Neuronal stem cell (in vitro differentiated cells): ENCODE measurements at regions not wholly inside any gene's neighbourhood (a gene's known extent, or its start where the extent isn't known, plus 50 kb on each side); places are given as distances from the start of the nearest gene placed in this dataset.

Experiments
- DNase-seq: peaks from one replicate; pipeline ENCODE4 v3.0.0-alpha.2; 2013; ENCODE audit warnings: low spot score
- H2AFZ ChIP-seq: one replicate; pipeline ENCODE4 v1.6.1; 2013; ENCODE audit warnings: mild to moderate bottlenecking, low read length, inconsistent platforms
- H2AK5ac ChIP-seq: 2 replicates; pipeline ENCODE4 v1.6.1; 2013; ENCODE audit warnings: low read depth, mild to moderate bottlenecking, inconsistent platforms, low read length, moderate library complexity, mixed read lengths
- H2BK120ac ChIP-seq: 2 replicates; pipeline ENCODE4 v1.6.1; 2013; ENCODE audit warnings: low read depth, mild to moderate bottlenecking, inconsistent platforms, low read length, moderate library complexity, mixed read lengths
- H2BK12ac ChIP-seq: one replicate; pipeline ENCODE4 v1.6.1; 2013; ENCODE audit warnings: low read length, inconsistent platforms
- H2BK15ac ChIP-seq: 2 replicates; pipeline ENCODE4 v1.6.1; 2013; ENCODE audit warnings: mild to moderate bottlenecking, low read length, inconsistent platforms, mixed read lengths
- H2BK5ac ChIP-seq: one replicate; pipeline ENCODE4 v1.6.1; 2013; ENCODE audit warnings: inconsistent platforms, mild to moderate bottlenecking, low read length, moderate library complexity
- H3K14ac ChIP-seq: one replicate; pipeline ENCODE4 v1.6.1; 2013; ENCODE audit warnings: low read length, inconsistent platforms
- H3K18ac ChIP-seq: 2 replicates; pipeline ENCODE4 v1.6.1; 2013; ENCODE audit warnings: low read length, inconsistent platforms
- H3K23ac ChIP-seq: 2 replicates; pipeline ENCODE4 v1.6.1; 2013; ENCODE audit warnings: low read depth, mild to moderate bottlenecking, mixed read lengths, low read length, inconsistent platforms; ENCODE audit not compliant: poor library complexity
- H3K27ac ChIP-seq: replicated peaks from 3 replicates; pipeline ENCODE4 v1.5.1; 2013; ENCODE audit warnings: low read length, inconsistent platforms
- H3K27me3 ChIP-seq, 3 experiments: 2 replicates each; pipeline ENCODE4 v1.6.1; 2013; ENCODE audit warnings: low read length in 3 of 3, mild to moderate bottlenecking in 2 of 3, inconsistent platforms in 1 of 3, low read depth in 1 of 3, mixed read lengths in 1 of 3, moderate library complexity in 1 of 3; ENCODE audit not compliant: control insufficient read depth in 3 of 3, insufficient read depth in 3 of 3
- H3K36me3 ChIP-seq, 2 donors: replicated peaks in 1 of 2; 2 replicates each; pipeline ENCODE4 v1.6.1; 2013; ENCODE audit warnings: low read length in 2 of 2; ENCODE audit not compliant: control insufficient read depth in 2 of 2, insufficient read depth in 2 of 2
- H3K4ac ChIP-seq: 2 replicates; pipeline ENCODE4 v1.6.1; 2013; ENCODE audit warnings: inconsistent platforms, mild to moderate bottlenecking, low read length, moderate library complexity
- H3K4me1 ChIP-seq, 2 donors: 1 replicate in 1 of 2; 2 replicates in 1 of 2; pipeline ENCODE4 v1.6.1; 2013; ENCODE audit warnings: low read length in 2 of 2, low read depth in 1 of 2; ENCODE audit not compliant: control insufficient read depth in 2 of 2, insufficient read depth in 1 of 2
- H3K4me2 ChIP-seq: one replicate; pipeline ENCODE4 v1.6.1; 2013; ENCODE audit warnings: mild to moderate bottlenecking, low read length, inconsistent platforms; ENCODE audit not compliant: insufficient read depth, poor library complexity, severe bottlenecking
- H3K4me3 ChIP-seq, 2 donors: 2 replicates each; pipeline ENCODE4 v1.5.1; 2013; ENCODE audit warnings: low read length in 2 of 2, mild to moderate bottlenecking in 2 of 2, inconsistent platforms in 1 of 2, moderate library complexity in 1 of 2
- H3K79me1 ChIP-seq: one replicate; pipeline ENCODE4 v1.6.1; 2013; ENCODE audit warnings: low read depth, mild to moderate bottlenecking, inconsistent platforms, low read length, moderate library complexity
- H3K9ac ChIP-seq: one replicate; pipeline ENCODE4 v1.6.1; 2013; ENCODE audit warnings: mild to moderate bottlenecking, low read depth, low read length, inconsistent platforms; ENCODE audit not compliant: poor library complexity
- H3K9me3 ChIP-seq, 2 donors: replicated peaks in 1 of 2; 2 replicates each; pipeline versions ENCODE3 to v1.6.1; 2013; ENCODE audit warnings: low read length in 2 of 2, mild to moderate bottlenecking in 2 of 2, inconsistent platforms in 1 of 2, low read depth in 1 of 2, mixed read lengths in 1 of 2, moderate library complexity in 1 of 2; ENCODE audit not compliant: control insufficient read depth in 2 of 2, insufficient read depth in 1 of 2
- H4K8ac ChIP-seq: one replicate; pipeline ENCODE4 v1.6.1; 2013; ENCODE audit warnings: low read depth, mild to moderate bottlenecking, inconsistent platforms, low read length, moderate library complexity
- H4K91ac ChIP-seq: one replicate; pipeline ENCODE4 v1.6.1; 2013; ENCODE audit warnings: low read length, low read depth, mild to moderate bottlenecking, inconsistent platforms; ENCODE audit not compliant: poor library complexity
- WGBS, 2 donors: extraction: QIAGEN DNeasy Blood & Tissue Kit; methylation state at CpG; one replicate each; pipeline ENCODE4 v1.1.7; 2013; ENCODE audit warnings: missing lambda C conversion rate in 2 of 2, mixed read lengths in 1 of 2; ENCODE audit not compliant: insufficient read length in 2 of 2, insufficient replicate concordance in 1 of 2; ENCODE audit errors: extremely low coverage in 2 of 2; 5-methylcytosine and 5-hydroxymethylcytosine counted together

DNA sequence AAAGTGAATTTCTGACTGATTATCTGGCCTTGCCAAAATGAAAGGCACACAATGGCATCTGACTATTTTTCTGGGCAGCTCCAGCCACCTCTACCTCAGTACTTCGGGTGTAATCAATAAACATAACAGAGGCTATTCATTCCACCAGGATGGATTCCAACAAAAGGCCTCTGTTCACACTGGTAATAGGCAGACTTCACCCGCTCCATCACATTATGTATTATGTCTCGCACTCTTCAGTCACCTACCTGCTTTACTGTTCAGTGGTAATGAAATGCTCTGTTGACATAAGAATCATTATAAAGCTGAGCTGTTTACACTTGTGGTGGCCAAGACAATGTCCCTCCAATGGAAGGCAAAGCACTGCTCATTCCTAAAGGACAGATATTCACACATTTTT lies 1333.7 kb upstream of the WWC1 start:
- Histone ChIP-seq H2AFZ (peak overlapping the region; percentile 8), H2BK15ac (no peak overlapping the region), H2BK120ac (no peak overlapping the region), H4K8ac (no peak overlapping the region), H3K4me3 (no peak overlapping the region), H2AK5ac (no peak overlapping the region), H4K91ac (no peak overlapping the region), H3K4ac (no peak overlapping the region), H3K4me2 (no peak overlapping the region), H3K4me1 (peaks cover 6 to 9% of the 10 kb centered on the region in 2 donors), H3K14ac (no peak overlapping the region), H2BK5ac (no peak overlapping the region), H3K27me3 (no peaks in the 10 kb centered on the region), H3K79me1 (no peaks in the 10 kb centered on the region), H3K36me3 (no peaks in the 10 kb centered on the region), H3K18ac (no peak overlapping the region), H2BK12ac (no peak overlapping the region), H3K27ac (no peak overlapping the region), H3K9me3 (no peaks in the 10 kb centered on the region), H3K23ac (no peak overlapping the region), H3K9ac (no peak overlapping the region)
- no peak for DNase-seq
- no CpG with 5 or more reads among the region's 3 CpGs for WGBS, 2 donors

DNA sequence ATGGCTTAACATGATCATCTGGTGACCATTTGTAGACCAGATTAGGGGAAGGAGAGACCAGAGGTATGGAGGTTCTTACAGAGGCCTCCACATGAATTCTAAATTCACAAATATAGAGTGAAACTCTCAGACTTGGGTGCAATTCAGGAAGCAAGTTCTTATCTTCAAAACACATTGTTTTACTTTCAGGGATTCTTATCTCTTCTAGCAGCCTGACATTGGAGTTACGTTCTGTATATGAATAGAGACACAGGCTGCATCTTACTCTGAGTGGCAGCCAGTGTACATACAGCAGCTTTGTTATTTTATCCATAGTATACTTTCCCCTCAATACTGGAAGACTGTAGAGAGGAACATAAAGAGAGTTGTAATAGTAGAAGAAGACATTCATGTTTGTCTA lies 1331.7 kb upstream of the WWC1 start:
- Histone ChIP-seq H3K18ac (no peak overlapping the region), H2BK15ac (no peak overlapping the region), H2BK12ac (no peak overlapping the region), H2AFZ (no peak overlapping the region), H3K14ac (no peak overlapping the region), H3K36me3 (no peaks in the 10 kb centered on the region), H4K8ac (no peak overlapping the region), H4K91ac (no peak overlapping the region), H3K4me1 (peaks cover 6 to 7% of the 10 kb centered on the region in 2 donors), H2BK5ac (no peak overlapping the region), H3K4ac (no peak overlapping the region), H3K4me2 (no peak overlapping the region), H3K27ac (no peak overlapping the region), H3K9ac (no peak overlapping the region), H3K23ac (no peak overlapping the region), H3K27me3 (no peaks in the 10 kb centered on the region), H2BK120ac (no peak overlapping the region), H3K4me3 (no peak overlapping the region), H2AK5ac (no peak overlapping the region), H3K9me3 (no peaks in the 10 kb centered on the region), H3K79me1 (no peaks in the 10 kb centered on the region)
- DNase-seq: no peak
- WGBS, 2 donors: no CpG with 5 or more reads among the region's 1 CpG

DNA sequence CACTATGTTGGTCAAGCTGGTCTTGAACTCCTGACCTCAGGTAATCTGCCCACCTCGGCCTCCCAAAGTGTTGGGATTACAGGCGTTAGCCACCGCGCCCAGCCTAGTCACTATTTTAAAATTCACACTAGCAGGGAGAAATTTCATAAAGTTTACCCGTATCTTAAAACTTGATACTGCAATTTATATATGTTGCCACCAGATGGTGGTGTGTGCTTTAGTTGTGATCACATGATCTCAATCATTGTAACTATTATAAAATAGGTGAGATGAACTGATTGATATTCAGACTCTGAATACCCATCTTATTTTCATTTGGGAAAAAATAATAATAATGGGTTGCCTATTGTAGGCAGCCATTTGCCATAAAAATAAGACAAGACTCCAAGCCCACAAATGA lies 1330.4 kb upstream of the WWC1 start:
- DNase-seq: no peak

DNA sequence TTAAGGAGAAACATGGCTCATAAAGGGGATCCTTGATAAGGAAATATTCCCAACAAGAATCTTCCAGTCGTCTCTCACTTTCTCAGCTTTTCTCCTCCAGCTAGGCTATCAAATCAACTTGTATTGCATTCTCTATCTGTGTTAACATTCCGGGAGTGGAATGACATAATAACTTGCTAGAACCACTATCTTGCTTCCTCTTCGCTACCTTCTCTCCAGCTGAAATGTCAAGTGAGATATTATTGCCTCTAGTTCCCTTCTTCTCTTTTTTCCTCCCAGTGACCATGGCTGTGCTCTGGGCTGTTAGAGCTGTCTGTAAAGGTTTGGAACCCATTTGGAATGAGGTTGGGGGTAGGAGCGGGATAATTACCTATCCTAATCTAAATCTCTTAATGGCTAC lies 1329.5 kb upstream of the WWC1 start:
- no peak overlapping the region for H3K23ac ChIP-seq
- H3K4me2 ChIP-seq: no peak overlapping the region
- no peak overlapping the region for H2BK120ac ChIP-seq
- no peak overlapping the region for H3K4ac ChIP-seq
- H3K27ac ChIP-seq: no peak overlapping the region
- H3K18ac ChIP-seq: no peak overlapping the region
- DNase-seq: no peak
- H2BK12ac ChIP-seq: no peak overlapping the region
- no peak overlapping the region for H4K91ac ChIP-seq
- no peak overlapping the region for H2AFZ ChIP-seq
- no peak overlapping the region for H2BK15ac ChIP-seq
- no CpG with 5 or more reads among the region's 4 CpGs for WGBS, 2 donors
- H2AK5ac ChIP-seq: no peak overlapping the region
- no peaks in the 10 kb centered on the region for H3K27me3 ChIP-seq
- H3K4me3 ChIP-seq: no peak overlapping the region
- no peaks in the 10 kb centered on the region for H3K9me3 ChIP-seq
- H4K8ac ChIP-seq: no peak overlapping the region
- H3K14ac ChIP-seq: no peak overlapping the region
- no peaks in the 10 kb centered on the region for H3K36me3 ChIP-seq
- H3K79me1 ChIP-seq: no peaks in the 10 kb centered on the region
- no peak overlapping the region for H2BK5ac ChIP-seq
- H3K9ac ChIP-seq: no peak overlapping the region
- peaks cover 6 to 7% of the 10 kb centered on the region in 2 donors for H3K4me1 ChIP-seq

More for the DNA sequence above, 1330.4 kb upstream of the WWC1 start:
- Histone ChIP-seq H2AFZ (no peak overlapping the region), H2BK120ac (no peak overlapping the region), H3K14ac (no peak overlapping the region), H3K79me1 (no peaks in the 10 kb centered on the region), H3K23ac (no peak overlapping the region), H2BK5ac (no peak overlapping the region), H3K4me1 (peaks cover 6 to 7% of the 10 kb centered on the region in 2 donors), H3K4me2 (no peak overlapping the region), H2BK15ac (no peak overlapping the region), H3K4me3 (no peak overlapping the region), H3K9ac (no peak overlapping the region), H3K27ac (no peak overlapping the region), H2AK5ac (no peak overlapping the region), H3K27me3 (no peaks in the 10 kb centered on the region), H3K9me3 (no peaks in the 10 kb centered on the region), H3K4ac (no peak overlapping the region), H4K8ac (no peak overlapping the region), H4K91ac (no peak overlapping the region), H2BK12ac (no peak overlapping the region), H3K36me3 (no peaks in the 10 kb centered on the region), H3K18ac (no peak overlapping the region)
- no CpG with 5 or more reads among the region's 5 CpGs for WGBS, 2 donors
